Gastrocnemius medialis (tissue), 4 donors: ENCODE measurements at regions not wholly inside any gene's neighbourhood (a gene's known extent, or its start where the extent isn't known, plus 50 kb on each side); places are given as distances from the start of the nearest gene placed in this dataset.

ENCODE experiments used
- CTCF ChIP-seq, 5 experiments: fragments of 450-650 bp in 3 of 5; fragments of 200-600 bp in 2 of 5; sonication (generic) in 2 of 5; IDR thresholded peaks in 4 of 5; conservative IDR thresholded peaks in 1 of 5; 1 replicate in 4 of 5; 2 replicates in 1 of 5; pipeline ENCODE4 v1.5.1; 2016 to 2019; ENCODE audit warnings: antibody characterized with exemption in 5 of 5, mild to moderate bottlenecking in 3 of 5, moderate library complexity in 3 of 5
- POLR2A ChIP-seq, 2 donors: fragments of 450-650 bp; IDR thresholded peaks; one replicate each; pipeline ENCODE4 v1.6.1; 2017; ENCODE audit warnings: antibody characterized with exemption in 2 of 2, mild to moderate bottlenecking in 2 of 2, moderate library complexity in 2 of 2

- TF ChIP-seq CTCF (IDR thresholded peaks at IDR 0.05 in 4 of 5, conservative IDR thresholded peaks at IDR 0.05 in 1 of 5): no peak
- TF ChIP-seq POLR2A (IDR thresholded peaks at IDR 0.05): no peak
Observed at GRCh38 chr1:38772026-38772425, 87.5 kb downstream of the RRAGC start.
